ENCODE measurements at regions not wholly inside any gene's neighbourhood (a gene's known extent, or its start where the extent isn't known, plus 50 kb on each side); places are given as distances from the start of the nearest gene placed in this dataset.

GRCh38 chr5:104297076-104297475 is 734.5 kb upstream of the NUDT12 start:
- TF ChIP-seq CTCF (conservative IDR thresholded peaks at IDR 0.05; ENCODE audit: low read length) = no peak
- no peak for TF ChIP-seq EZH2phosphoT487 (IDR thresholded peaks at IDR 0.05; ENCODE audit: borderline replicate concordance, low read depth, low read length)
